Fibroblast of the aortic adventitia (primary cell): ENCODE measurements at regions not wholly inside any gene's neighbourhood (a gene's known extent, or its start where the extent isn't known, plus 50 kb on each side); places are given as distances from the start of the nearest gene placed in this dataset.
"Not testable (repeated sequence)": the region's sequence is repeated elsewhere in the genome, so short reads cannot be mapped to it uniquely, and the experiment has no call there.

ENCODE experiments used
- DNase-seq: peaks from one replicate; pipeline ENCODE4 v3.0.0-alpha.2; 2010; ENCODE audit warnings: low read depth
- H3K4me3 ChIP-seq: 2 replicates; pipeline ENCODE4 v1.5.1; 2011; ENCODE audit warnings: low read depth, mild to moderate bottlenecking, control low read depth, low read length, moderate library complexity
- CTCF ChIP-seq: IDR thresholded peaks from 2 replicates; pipeline ENCODE4 v1.5.1; 2011; ENCODE audit warnings: mild to moderate bottlenecking, low read length, control low read depth, inconsistent platforms; ENCODE audit not compliant: insufficient read depth

GRCh38 chr7:65731562-65732035 is 141.3 kb upstream of the VKORC1L1 start:
- no peak for DNase-seq
- no peak for TF ChIP-seq CTCF
- H3K4me3 ChIP-seq = no peak overlapping the region

GRCh38 chr7:65744406-65744805 is 128.5 kb upstream of the VKORC1L1 start:
- TF ChIP-seq CTCF = no peak
- no peak for DNase-seq
- H3K4me3 ChIP-seq = no peak overlapping the region

DNA sequence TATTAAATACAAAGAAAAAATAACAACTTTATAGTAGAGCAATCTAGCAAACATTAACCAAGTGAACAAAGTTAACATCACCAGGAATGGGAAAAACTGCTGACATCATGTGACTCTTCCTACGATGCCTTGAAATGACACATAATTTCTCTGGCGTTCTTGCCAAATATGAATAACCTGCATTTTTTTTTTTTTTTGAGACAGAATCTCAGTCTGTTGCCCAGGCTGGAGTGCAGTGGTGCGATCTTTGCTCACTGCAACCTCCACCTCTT is 126.5 kb upstream of the VKORC1L1 start:
- H3K4me3 ChIP-seq = no peak overlapping the region
- no peak for TF ChIP-seq CTCF
- peak; percentile 72 for DNase-seq

- H3K4me3 ChIP-seq = no peak overlapping the region
- no peak for DNase-seq
- TF ChIP-seq CTCF = no peak
These were observed 123.8 kb upstream of the VKORC1L1 start for GRCh38 chr7:65749039-65749438.

DNA sequence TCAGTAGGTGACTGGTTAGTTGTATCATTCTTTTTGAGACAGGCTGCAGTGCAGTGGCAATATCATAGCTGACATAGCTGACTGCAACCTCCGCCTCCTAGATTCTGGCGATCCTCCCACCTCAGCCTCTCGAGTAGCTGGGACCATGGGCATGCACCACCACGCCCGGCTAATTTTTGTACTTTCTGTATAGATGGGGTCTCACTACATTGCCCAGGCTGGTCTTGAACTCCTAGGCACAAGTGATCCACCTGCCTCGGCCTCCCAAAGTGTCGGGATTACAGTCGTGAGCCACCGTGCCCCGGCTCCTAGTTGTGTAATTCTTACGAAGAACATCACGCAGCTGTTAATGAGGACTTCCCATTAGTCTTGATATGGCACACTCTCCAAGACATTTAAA is 123.4 kb upstream of the VKORC1L1 start:
- no peak for TF ChIP-seq CTCF
- no peak for DNase-seq
- H3K4me3 ChIP-seq = no peak overlapping the region

GRCh38 chr7:65750511-65751344 is 122.1 kb upstream of the VKORC1L1 start:
- DNase-seq = peak; percentile 80
- peak overlapping the region; percentile 83 for H3K4me3 ChIP-seq
- TF ChIP-seq CTCF = no peak

DNA sequence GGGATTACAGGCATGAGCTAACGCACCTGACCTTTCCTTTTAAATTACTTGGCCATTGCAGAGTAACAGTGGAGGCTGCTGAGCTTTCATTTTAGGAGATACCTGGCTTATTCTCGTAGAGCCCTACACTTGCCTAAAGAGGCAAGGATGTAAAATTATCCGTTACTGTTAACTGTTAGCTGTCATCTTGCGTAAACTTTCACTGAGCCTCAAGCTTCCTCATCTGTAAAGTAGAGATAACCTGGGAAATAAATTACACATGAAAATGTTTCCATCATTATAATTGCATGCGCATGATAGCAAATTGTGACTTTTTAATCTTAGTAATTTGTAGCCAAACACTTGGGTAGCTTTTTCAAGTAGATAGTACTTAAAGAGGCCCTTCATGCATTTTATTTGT is 118.8 kb upstream of the VKORC1L1 start:
- DNase-seq = not testable (repeated sequence)

GRCh38 chr7:65758991-65759390 is 113.9 kb upstream of the VKORC1L1 start:
- DNase-seq, H3K4me3 ChIP-seq: not testable (repeated sequence)

More for the DNA sequence above, 118.8 kb upstream of the VKORC1L1 start:
- H3K4me3 ChIP-seq = not testable (repeated sequence)

GRCh38 chr7:65762712-65763111 is 110.2 kb upstream of the VKORC1L1 start:
- peak; percentile 8 for DNase-seq
- H3K4me3 ChIP-seq = not testable (repeated sequence)

DNA sequence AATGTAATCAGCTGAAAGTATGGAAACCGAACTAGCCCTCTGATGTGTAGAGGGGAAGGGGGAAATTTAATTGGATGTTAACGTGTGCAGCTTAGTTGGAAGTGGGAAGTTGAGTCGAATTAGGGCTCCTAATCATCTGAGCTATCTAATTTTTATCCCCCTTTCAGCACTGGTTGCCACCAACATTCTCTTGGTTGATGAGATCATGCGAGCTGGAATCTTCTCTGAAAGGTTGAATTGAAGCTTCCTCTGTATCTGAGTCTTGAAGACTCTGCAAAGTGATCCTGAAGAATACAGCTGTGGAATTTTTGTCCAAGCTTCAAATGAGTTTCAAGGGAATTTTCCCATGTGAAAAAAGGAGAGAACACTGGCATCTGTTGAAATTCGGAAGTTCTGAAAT is 109.8 kb upstream of the VKORC1L1 start:
- not testable (repeated sequence) for H3K4me3 ChIP-seq, DNase-seq
